ENCODE measurements at regions not wholly inside any gene's neighbourhood (a gene's known extent, or its start where the extent isn't known, plus 50 kb on each side); places are given as distances from the start of the nearest gene placed in this dataset.

- H3K27ac ChIP-seq (ENCODE audit: low read depth, low read length, severe bottlenecking) = no peak overlapping the region
- H3K9me3 ChIP-seq (ENCODE audit: control insufficient read depth, low read length) = no peaks in the 10 kb centered on the region
- no peaks in the 10 kb centered on the region for H3K36me3 ChIP-seq (ENCODE audit: control insufficient read depth, insufficient read depth, low read length)
- 44 to 47% methylated on average over 4 of the region's 5 CpGs for WGBS, 2 experiments (ENCODE audit: insufficient coverage in 2 of 2)
- no peaks in the 10 kb centered on the region for H3K4me1 ChIP-seq (ENCODE audit: control insufficient read depth, insufficient read depth, low read length, poor library complexity, severe bottlenecking)
- no peak overlapping the region for H3K4me3 ChIP-seq (ENCODE audit: extremely low read depth, insufficient read depth, low read length, poor library complexity, severe bottlenecking)
Observed at GRCh38 chr1:30242722-30243457, 480.5 kb downstream of the MATN1 start.

- 78 to 80% methylated on average over 6 to 7 of the region's 9 CpGs for WGBS, 2 experiments (ENCODE audit: insufficient coverage in 2 of 2)
- H3K36me3 ChIP-seq (ENCODE audit: control insufficient read depth, insufficient read depth, low read length) = no peaks in the 10 kb centered on the region
- no peak overlapping the region for H3K27ac ChIP-seq (ENCODE audit: low read depth, low read length, severe bottlenecking)
- no peaks in the 10 kb centered on the region for H3K4me1 ChIP-seq (ENCODE audit: control insufficient read depth, insufficient read depth, low read length, poor library complexity, severe bottlenecking)
- H3K9me3 ChIP-seq (ENCODE audit: control insufficient read depth, low read length) = no peaks in the 10 kb centered on the region
- H3K4me3 ChIP-seq (ENCODE audit: extremely low read depth, insufficient read depth, low read length, poor library complexity, severe bottlenecking) = no peak overlapping the region
Observed at GRCh38 chr1:30242168-30242567, 481.2 kb downstream of the MATN1 start.

GRCh38 chr1:30241681-30242080, 481.7 kb downstream of the MATN1 start:
- H3K9me3 ChIP-seq (ENCODE audit: control insufficient read depth, low read length) = no peaks in the 10 kb centered on the region
- no peak overlapping the region for H3K4me3 ChIP-seq (ENCODE audit: extremely low read depth, insufficient read depth, low read length, poor library complexity, severe bottlenecking)
- no peaks in the 10 kb centered on the region for H3K36me3 ChIP-seq (ENCODE audit: control insufficient read depth, insufficient read depth, low read length)
- 79 to 94% methylated on average over 2 to 3 of the region's 3 CpGs for WGBS, 2 experiments (ENCODE audit: insufficient coverage in 2 of 2)
- no peak overlapping the region for H3K27ac ChIP-seq (ENCODE audit: low read depth, low read length, severe bottlenecking)
- no peaks in the 10 kb centered on the region for H3K4me1 ChIP-seq (ENCODE audit: control insufficient read depth, insufficient read depth, low read length, poor library complexity, severe bottlenecking)

GRCh38 chr1:30234091-30234490, 489.3 kb downstream of the MATN1 start:
- H3K27ac ChIP-seq (ENCODE audit: low read depth, low read length, severe bottlenecking) = no peak overlapping the region
- WGBS, 2 experiments (ENCODE audit: insufficient coverage in 2 of 2) = 85 to 88% methylated on average over 4 to 5 of the region's 7 CpGs
- no peaks in the 10 kb centered on the region for H3K4me1 ChIP-seq (ENCODE audit: control insufficient read depth, insufficient read depth, low read length, poor library complexity, severe bottlenecking)
- no peaks in the 10 kb centered on the region for H3K36me3 ChIP-seq (ENCODE audit: control insufficient read depth, insufficient read depth, low read length)
- H3K9me3 ChIP-seq (ENCODE audit: control insufficient read depth, low read length) = no peaks in the 10 kb centered on the region
- H3K4me3 ChIP-seq (ENCODE audit: extremely low read depth, insufficient read depth, low read length, poor library complexity, severe bottlenecking) = no peak overlapping the region

GRCh38 chr1:30232288-30232899, 491.0 kb downstream of the MATN1 start:
- H3K9me3 ChIP-seq (ENCODE audit: control insufficient read depth, low read length) = no peaks in the 10 kb centered on the region
- 17 to 28% methylated on average over 1 to 2 of the region's 4 CpGs for WGBS, 2 experiments (ENCODE audit: insufficient coverage in 2 of 2)

GRCh38 chr1:30229960-30230359, 493.4 kb downstream of the MATN1 start:
- Histone ChIP-seq H3K9me3 (ENCODE audit: control insufficient read depth, low read length) (no peaks in the 10 kb centered on the region), H3K4me1 (ENCODE audit: control insufficient read depth, insufficient read depth, low read length, poor library complexity, severe bottlenecking) (no peaks in the 10 kb centered on the region), H3K27ac (ENCODE audit: low read depth, low read length, severe bottlenecking) (no peak overlapping the region), H3K4me3 (ENCODE audit: extremely low read depth, insufficient read depth, low read length, poor library complexity, severe bottlenecking) (no peak overlapping the region), H3K36me3 (ENCODE audit: control insufficient read depth, insufficient read depth, low read length) (no peaks in the 10 kb centered on the region)
- whole genome bisulfite sequencing, 2 experiments (ENCODE audit: insufficient coverage in 2 of 2) = 94 to 100% methylated on average over 4 to 6 of the region's 9 CpGs

More at GRCh38 chr1:30232288-30232899, 491.0 kb downstream of the MATN1 start:
- Histone ChIP-seq H3K4me1 (ENCODE audit: control insufficient read depth, insufficient read depth, low read length, poor library complexity, severe bottlenecking) (no peaks in the 10 kb centered on the region), H3K4me3 (ENCODE audit: extremely low read depth, insufficient read depth, low read length, poor library complexity, severe bottlenecking) (no peak overlapping the region), H3K36me3 (ENCODE audit: control insufficient read depth, insufficient read depth, low read length) (no peaks in the 10 kb centered on the region), H3K27ac (ENCODE audit: low read depth, low read length, severe bottlenecking) (no peak overlapping the region)

- Histone ChIP-seq H3K4me1 (ENCODE audit: control insufficient read depth, insufficient read depth, low read length, poor library complexity, severe bottlenecking) (no peaks in the 10 kb centered on the region), H3K36me3 (ENCODE audit: control insufficient read depth, insufficient read depth, low read length) (no peaks in the 10 kb centered on the region), H3K27ac (ENCODE audit: low read depth, low read length, severe bottlenecking) (no peak overlapping the region), H3K4me3 (ENCODE audit: extremely low read depth, insufficient read depth, low read length, poor library complexity, severe bottlenecking) (no peak overlapping the region), H3K9me3 (ENCODE audit: control insufficient read depth, low read length) (no peaks in the 10 kb centered on the region)
- 84 to 98% methylated on average over 8 of the region's 9 CpGs for WGBS, 2 experiments (ENCODE audit: insufficient coverage in 2 of 2)
Observed at GRCh38 chr1:30229557-30229956, 493.8 kb downstream of the MATN1 start.

- 80 to 88% methylated on average over 1 of the region's 6 CpGs for WGBS, 2 experiments (ENCODE audit: insufficient coverage in 2 of 2)
- no peak overlapping the region for H3K4me3 ChIP-seq (ENCODE audit: extremely low read depth, insufficient read depth, low read length, poor library complexity, severe bottlenecking)
- H3K27ac ChIP-seq (ENCODE audit: low read depth, low read length, severe bottlenecking) = no peak overlapping the region
Observed at GRCh38 chr1:30226648-30227047, 496.7 kb downstream of the MATN1 start.

GRCh38 chr1:30225357-30225756, 498.0 kb downstream of the MATN1 start:
- H3K4me3 ChIP-seq (ENCODE audit: extremely low read depth, insufficient read depth, low read length, poor library complexity, severe bottlenecking) = no peak overlapping the region
- H3K4me1 ChIP-seq (ENCODE audit: control insufficient read depth, insufficient read depth, low read length, poor library complexity, severe bottlenecking) = no peaks in the 10 kb centered on the region
- H3K27ac ChIP-seq (ENCODE audit: low read depth, low read length, severe bottlenecking) = no peak overlapping the region
- no peaks in the 10 kb centered on the region for H3K36me3 ChIP-seq (ENCODE audit: control insufficient read depth, insufficient read depth, low read length)
- H3K9me3 ChIP-seq (ENCODE audit: control insufficient read depth, low read length) = no peaks in the 10 kb centered on the region
- WGBS, 2 experiments (ENCODE audit: insufficient coverage in 2 of 2) = 89 to 91% methylated on average over 7 of the region's 7 CpGs

More at GRCh38 chr1:30226648-30227047, 496.7 kb downstream of the MATN1 start:
- Histone ChIP-seq H3K4me1 (ENCODE audit: control insufficient read depth, insufficient read depth, low read length, poor library complexity, severe bottlenecking) (no peaks in the 10 kb centered on the region), H3K36me3 (ENCODE audit: control insufficient read depth, insufficient read depth, low read length) (no peaks in the 10 kb centered on the region), H3K9me3 (ENCODE audit: control insufficient read depth, low read length) (no peaks in the 10 kb centered on the region)

GRCh38 chr1:30219675-30220074, 503.7 kb downstream of the MATN1 start:
- H3K4me1 ChIP-seq (ENCODE audit: control insufficient read depth, insufficient read depth, low read length, poor library complexity, severe bottlenecking) = no peaks in the 10 kb centered on the region
- no peak overlapping the region for H3K27ac ChIP-seq (ENCODE audit: low read depth, low read length, severe bottlenecking)
- H3K4me3 ChIP-seq (ENCODE audit: extremely low read depth, insufficient read depth, low read length, poor library complexity, severe bottlenecking) = no peak overlapping the region
- WGBS, 2 experiments (ENCODE audit: insufficient coverage in 2 of 2) = 71 to 76% methylated on average over 4 of the region's 4 CpGs
- no peaks in the 10 kb centered on the region for H3K36me3 ChIP-seq (ENCODE audit: control insufficient read depth, insufficient read depth, low read length)
- H3K9me3 ChIP-seq (ENCODE audit: control insufficient read depth, low read length) = no peaks in the 10 kb centered on the region

GRCh38 chr1:30218438-30218837, 504.9 kb downstream of the MATN1 start:
- Histone ChIP-seq H3K4me1 (ENCODE audit: control insufficient read depth, insufficient read depth, low read length, poor library complexity, severe bottlenecking) (no peaks in the 10 kb centered on the region), H3K4me3 (ENCODE audit: extremely low read depth, insufficient read depth, low read length, poor library complexity, severe bottlenecking) (no peak overlapping the region), H3K27ac (ENCODE audit: low read depth, low read length, severe bottlenecking) (no peak overlapping the region), H3K9me3 (ENCODE audit: control insufficient read depth, low read length) (no peaks in the 10 kb centered on the region), H3K36me3 (ENCODE audit: control insufficient read depth, insufficient read depth, low read length) (no peaks in the 10 kb centered on the region)
- WGBS, 2 experiments (ENCODE audit: insufficient coverage in 2 of 2) = 91% methylated on average over 1 of the region's 2 CpGs; no CpG with 5 or more reads in 1 of the 2 experiments

Measured in mesodermal cell (in vitro differentiated cells).